ENCODE measurements at regions not wholly inside any gene's neighbourhood (a gene's known extent, or its start where the extent isn't known, plus 50 kb on each side); places are given as distances from the start of the nearest gene placed in this dataset.
"Not testable (repeated sequence)": the region's sequence is repeated elsewhere in the genome, so short reads cannot be mapped to it uniquely, and the experiment has no call there.

DNA sequence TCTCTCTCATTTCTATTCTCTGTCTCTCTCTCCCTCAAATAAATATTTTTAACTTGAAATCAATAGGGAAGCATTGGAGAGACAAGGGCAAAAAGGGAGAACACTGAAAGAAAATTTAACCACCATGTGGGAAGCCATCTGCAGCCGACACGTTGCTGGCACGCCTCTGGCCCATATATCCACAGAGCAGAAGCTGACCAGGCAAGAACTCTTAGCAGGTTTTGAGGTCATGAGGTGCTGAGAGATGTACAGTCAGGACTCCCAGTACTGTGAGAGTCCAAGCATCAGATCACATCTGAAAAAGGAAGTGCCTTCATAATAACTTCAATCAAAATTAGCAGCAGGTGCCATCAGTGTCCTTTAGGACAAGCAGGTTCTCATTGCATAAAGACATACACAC lies 156.6 kb downstream of the AKAIN1 start:
- H3K4me1 Mint-ChIP-seq, result no peaks in the 10 kb centered on the region
- H3K27ac Mint-ChIP-seq, result no peak overlapping the region
- H3K4me3 Mint-ChIP-seq, result no peak overlapping the region

GRCh38 chr18:5036523-5036922 lies 160.5 kb downstream of the AKAIN1 start:
- Mint-ChIP-seq H3K27ac (no peak overlapping the region), H3K27me3 (peaks cover 22% of the 10 kb centered on the region), H3K4me1 (no peaks in the 10 kb centered on the region), H3K36me3 (no peaks in the 10 kb centered on the region), H3K9me3 (peaks cover 11% of the 10 kb centered on the region), H3K4me3 (no peak overlapping the region)

More for the DNA sequence above, 156.6 kb downstream of the AKAIN1 start:
- Mint-ChIP-seq H3K36me3 (no peaks in the 10 kb centered on the region), H3K9me3 (no peaks in the 10 kb centered on the region), H3K27me3 (peaks cover 17% of the 10 kb centered on the region)

DNA sequence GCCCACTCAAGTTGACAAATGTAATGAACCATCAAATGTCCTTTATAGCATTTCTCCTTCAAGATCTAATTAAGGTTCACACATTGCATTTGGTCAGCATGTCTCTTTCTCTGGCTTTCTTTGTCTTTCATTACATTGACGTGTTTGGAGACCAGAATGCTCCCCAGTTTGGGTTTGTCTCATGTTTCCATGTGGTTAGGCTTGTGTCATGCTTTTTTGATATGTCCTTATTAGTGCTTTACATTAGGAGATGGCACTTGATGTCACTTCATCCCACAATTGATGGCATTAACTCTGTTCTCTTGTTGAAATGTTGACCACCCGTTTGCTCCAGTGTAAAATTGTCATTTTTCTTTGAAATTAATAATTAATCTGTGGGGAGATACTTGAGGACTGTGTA lies 165.8 kb downstream of the AKAIN1 start:
- Mint-ChIP-seq H3K9me3 (peaks cover 11% of the 10 kb centered on the region), H3K36me3 (no peaks in the 10 kb centered on the region), H3K27ac (no peak overlapping the region), H3K27me3 (peaks cover 11% of the 10 kb centered on the region), H3K4me3 (no peak overlapping the region), H3K4me1 (no peaks in the 10 kb centered on the region)

- Mint-ChIP-seq H3K27ac (no peak overlapping the region), H3K9me3 (peaks cover 11% of the 10 kb centered on the region), H3K4me3 (no peak overlapping the region), H3K36me3 (no peaks in the 10 kb centered on the region), H3K4me1 (no peaks in the 10 kb centered on the region), H3K27me3 (peaks cover 10% of the 10 kb centered on the region)
Observed at GRCh38 chr18:5030636-5031035, 166.4 kb downstream of the AKAIN1 start.

GRCh38 chr18:5029592-5029991 lies 167.5 kb downstream of the AKAIN1 start:
- Mint-ChIP-seq H3K9me3 (peaks cover 11% of the 10 kb centered on the region), H3K4me3 (no peak overlapping the region), H3K4me1 (no peaks in the 10 kb centered on the region), H3K27ac (no peak overlapping the region), H3K27me3 (peaks cover 10% of the 10 kb centered on the region), H3K36me3 (no peaks in the 10 kb centered on the region)

GRCh38 chr18:5024741-5025140 lies 172.3 kb downstream of the AKAIN1 start:
- Mint-ChIP-seq H3K9me3 (no peaks in the 10 kb centered on the region), H3K4me3 (no peak overlapping the region), H3K4me1 (no peaks in the 10 kb centered on the region), H3K36me3 (no peaks in the 10 kb centered on the region), H3K27me3 (peaks cover 8% of the 10 kb centered on the region), H3K27ac (no peak overlapping the region)

- H3K36me3 Mint-ChIP-seq, result no peaks in the 10 kb centered on the region
- H3K4me1 Mint-ChIP-seq, result no peaks in the 10 kb centered on the region
- no peak overlapping the region for H3K27ac Mint-ChIP-seq
- no peak overlapping the region for H3K4me3 Mint-ChIP-seq
- H3K27me3 Mint-ChIP-seq, result peaks cover 6% of the 10 kb centered on the region
- H3K9me3 Mint-ChIP-seq, result no peaks in the 10 kb centered on the region
Observed at GRCh38 chr18:5021558-5021957, 175.5 kb downstream of the AKAIN1 start.

DNA sequence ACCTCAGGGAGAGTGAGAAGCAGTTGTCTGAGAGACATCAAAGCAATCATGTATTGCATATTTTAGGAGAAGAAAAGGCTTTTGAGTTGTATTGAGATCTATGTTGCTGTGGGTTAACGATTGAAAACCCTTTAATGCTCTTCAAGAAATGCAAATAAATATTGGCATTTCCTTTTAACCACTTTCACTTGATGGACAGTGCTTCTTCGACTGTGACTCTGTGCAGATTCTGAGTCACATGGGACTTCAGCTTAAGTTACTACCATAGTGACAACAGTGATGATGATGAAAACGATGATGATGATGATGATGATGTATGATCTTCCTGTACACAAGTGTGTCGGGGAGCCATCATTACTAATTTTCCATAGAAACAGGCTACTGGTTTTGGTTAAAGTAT lies 181.8 kb downstream of the AKAIN1 start:
- no peak overlapping the region for H3K4me3 Mint-ChIP-seq
- H3K4me1 Mint-ChIP-seq, result no peaks in the 10 kb centered on the region
- peaks cover 2% of the 10 kb centered on the region for H3K27me3 Mint-ChIP-seq
- H3K27ac Mint-ChIP-seq, result no peak overlapping the region
- peaks cover 15% of the 10 kb centered on the region for H3K9me3 Mint-ChIP-seq
- H3K36me3 Mint-ChIP-seq, result no peaks in the 10 kb centered on the region

DNA sequence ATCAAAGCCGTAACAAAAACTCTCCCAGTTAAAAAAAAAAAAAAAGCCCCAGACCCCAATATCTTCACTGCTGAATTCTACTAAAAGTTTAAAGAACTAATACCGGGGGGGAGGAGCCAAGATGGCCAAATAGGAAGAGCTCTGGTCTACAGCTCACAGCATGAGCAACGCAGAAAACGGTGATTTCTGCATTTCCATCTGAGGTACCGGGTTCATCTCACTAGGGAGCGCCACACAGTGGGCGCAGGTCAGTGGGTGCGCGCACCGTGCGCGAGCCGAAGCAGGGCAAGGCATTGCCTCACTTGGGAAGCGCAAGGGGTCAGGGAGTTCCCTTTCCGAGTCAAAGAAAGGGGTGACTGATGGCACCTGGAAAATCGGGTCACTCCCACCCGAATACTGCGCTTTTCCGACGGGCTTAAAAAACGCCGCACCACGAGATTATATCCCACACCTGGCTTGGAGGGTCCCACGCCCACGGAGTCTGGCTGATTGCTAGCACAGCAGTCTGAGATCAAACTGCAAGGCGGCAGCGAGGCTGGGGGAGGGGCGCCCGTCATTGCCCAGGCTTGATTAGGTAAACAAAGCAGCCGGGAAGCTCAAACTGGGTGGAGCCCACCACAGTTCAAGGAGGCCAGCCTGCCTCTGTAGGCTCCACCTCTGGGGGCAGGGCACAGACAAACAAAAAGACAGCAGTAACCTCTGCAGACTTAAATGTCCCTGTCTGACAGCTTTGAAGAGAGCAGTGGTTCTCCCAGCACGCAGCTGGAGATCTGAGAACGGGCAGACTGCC lies 192.8 kb downstream of the AKAIN1 start:
- not testable (repeated sequence) for H3K4me1 Mint-ChIP-seq, H3K36me3 Mint-ChIP-seq, H3K4me3 Mint-ChIP-seq, H3K27ac Mint-ChIP-seq, H3K9me3 Mint-ChIP-seq
- peaks cover 24% of the 10 kb centered on the region for H3K27me3 Mint-ChIP-seq

- Mint-ChIP-seq H3K36me3 (no peaks in the 10 kb centered on the region), H3K27me3 (peaks cover 3% of the 10 kb centered on the region), H3K4me1 (no peaks in the 10 kb centered on the region), H3K9me3 (peaks cover 14% of the 10 kb centered on the region), H3K27ac (no peak overlapping the region), H3K4me3 (no peak overlapping the region)
Observed at GRCh38 chr18:4994710-4995109, 202.3 kb downstream of the AKAIN1 start.

DNA sequence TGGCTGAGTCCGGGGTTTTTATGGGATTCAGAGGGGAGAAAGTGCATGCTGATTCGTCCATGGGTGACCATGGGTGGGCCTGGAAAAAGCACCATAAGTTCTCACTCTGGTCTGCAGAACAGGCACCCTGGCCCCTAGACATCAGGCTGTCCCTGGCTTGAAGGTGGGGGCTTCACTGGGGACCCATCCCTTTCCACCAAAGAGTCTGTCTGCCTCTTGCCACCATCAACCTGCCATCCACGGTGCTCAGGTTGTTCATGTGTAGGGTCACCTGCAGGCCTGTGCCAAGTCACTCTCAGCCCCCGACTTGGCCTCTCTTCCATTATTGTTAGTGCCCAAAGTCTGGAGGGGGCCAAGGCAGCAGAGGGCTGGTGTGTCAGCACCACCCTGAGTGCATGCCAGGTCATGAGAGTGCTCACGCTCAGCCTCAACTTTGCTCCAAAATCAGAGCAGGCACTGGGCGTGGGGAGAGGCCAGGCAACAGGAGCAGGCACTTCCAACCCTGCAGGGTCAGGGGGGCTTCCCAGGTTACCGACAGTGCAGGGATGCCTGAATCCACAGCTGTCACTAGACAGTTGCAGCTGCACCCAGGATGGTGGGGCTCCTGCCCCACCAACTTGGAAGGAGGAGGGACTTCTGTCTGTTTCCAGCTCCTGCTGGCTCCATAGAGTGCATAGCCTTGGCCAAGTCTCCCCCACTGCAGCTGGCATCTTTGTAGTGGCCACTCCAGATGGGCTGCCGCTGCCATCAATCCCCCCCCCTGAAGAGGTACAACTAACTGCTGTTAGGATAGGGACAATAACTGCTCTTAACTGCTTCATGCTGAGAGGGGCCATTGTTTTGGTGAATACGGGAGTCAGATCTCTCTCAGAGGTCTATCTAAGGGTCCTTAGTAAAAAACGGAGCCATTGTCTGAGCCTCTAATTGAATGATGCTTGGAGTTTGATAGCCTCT lies 209.3 kb downstream of the AKAIN1 start:
- Mint-ChIP-seq H3K9me3 (peaks cover 12% of the 10 kb centered on the region), H3K27me3 (no peaks in the 10 kb centered on the region), H3K4me3 (no peak overlapping the region), H3K4me1 (no peaks in the 10 kb centered on the region), H3K27ac (no peak overlapping the region), H3K36me3 (peaks cover 2% of the 10 kb centered on the region)

GRCh38 chr18:4986677-4987076 lies 210.4 kb downstream of the AKAIN1 start:
- no peak overlapping the region for H3K4me3 Mint-ChIP-seq
- no peaks in the 10 kb centered on the region for H3K4me1 Mint-ChIP-seq
- H3K36me3 Mint-ChIP-seq, result peaks cover 2% of the 10 kb centered on the region
- no peaks in the 10 kb centered on the region for H3K27me3 Mint-ChIP-seq
- H3K27ac Mint-ChIP-seq, result no peak overlapping the region
- peaks cover 22% of the 10 kb centered on the region for H3K9me3 Mint-ChIP-seq

DNA sequence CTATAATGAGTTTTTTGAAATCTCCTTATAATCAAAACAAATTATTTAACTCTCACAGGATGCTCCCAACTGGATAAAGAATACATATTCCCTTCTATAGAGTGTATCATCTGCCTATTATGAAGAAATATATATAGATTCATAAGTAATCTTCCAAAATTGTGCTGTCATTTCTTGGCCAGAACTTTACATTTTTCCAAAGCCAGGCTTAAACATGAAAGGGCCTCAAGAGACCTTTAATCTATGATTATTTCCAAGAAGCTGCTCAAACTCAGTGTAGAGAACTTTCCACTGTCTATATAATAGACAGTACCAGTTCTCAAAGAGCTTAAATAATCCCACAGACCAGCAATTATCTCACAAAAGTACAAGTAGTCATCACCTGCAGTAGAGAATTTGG lies 211.0 kb downstream of the AKAIN1 start:
- Mint-ChIP-seq H3K36me3 (peaks cover 2% of the 10 kb centered on the region), H3K9me3 (peaks cover 22% of the 10 kb centered on the region), H3K4me3 (no peak overlapping the region), H3K4me1 (no peaks in the 10 kb centered on the region), H3K27ac (no peak overlapping the region), H3K27me3 (peaks cover 1% of the 10 kb centered on the region)

- Mint-ChIP-seq H3K36me3 (peaks cover 1% of the 10 kb centered on the region), H3K27ac (no peak overlapping the region), H3K27me3 (peaks cover 2% of the 10 kb centered on the region), H3K9me3 (peaks cover 24% of the 10 kb centered on the region), H3K4me1 (no peaks in the 10 kb centered on the region), H3K4me3 (no peak overlapping the region)
Observed at GRCh38 chr18:4961121-4961909, 235.7 kb downstream of the AKAIN1 start.

GRCh38 chr18:4960578-4960977 lies 236.5 kb downstream of the AKAIN1 start:
- Mint-ChIP-seq H3K36me3 (peaks cover 1% of the 10 kb centered on the region), H3K27me3 (peaks cover 2% of the 10 kb centered on the region), H3K9me3 (peaks cover 24% of the 10 kb centered on the region), H3K27ac (no peak overlapping the region), H3K4me3 (no peak overlapping the region), H3K4me1 (no peaks in the 10 kb centered on the region)

Data from activated naive CD4-positive, alpha-beta T cell treated with anti-CD3 and anti-CD28 coated beads, Interleukin-2, amount 50 U/mL, for 24 hours (primary cell).